HG03469 (cell line): ENCODE measurements at regions not wholly inside any gene's neighbourhood (a gene's known extent, or its start where the extent isn't known, plus 50 kb on each side); places are given as distances from the start of the nearest gene placed in this dataset.

ENCODE experiments used
- ATAC-seq: cut with Tn5 transposase; IDR thresholded peaks from one replicate; pipeline ENCODE4 v1.9.1; 2021; ENCODE audit warnings: mild to moderate bottlenecking, moderate library complexity, moderate number of reproducible peaks; ENCODE audit not compliant: unreplicated experiment

DNA sequence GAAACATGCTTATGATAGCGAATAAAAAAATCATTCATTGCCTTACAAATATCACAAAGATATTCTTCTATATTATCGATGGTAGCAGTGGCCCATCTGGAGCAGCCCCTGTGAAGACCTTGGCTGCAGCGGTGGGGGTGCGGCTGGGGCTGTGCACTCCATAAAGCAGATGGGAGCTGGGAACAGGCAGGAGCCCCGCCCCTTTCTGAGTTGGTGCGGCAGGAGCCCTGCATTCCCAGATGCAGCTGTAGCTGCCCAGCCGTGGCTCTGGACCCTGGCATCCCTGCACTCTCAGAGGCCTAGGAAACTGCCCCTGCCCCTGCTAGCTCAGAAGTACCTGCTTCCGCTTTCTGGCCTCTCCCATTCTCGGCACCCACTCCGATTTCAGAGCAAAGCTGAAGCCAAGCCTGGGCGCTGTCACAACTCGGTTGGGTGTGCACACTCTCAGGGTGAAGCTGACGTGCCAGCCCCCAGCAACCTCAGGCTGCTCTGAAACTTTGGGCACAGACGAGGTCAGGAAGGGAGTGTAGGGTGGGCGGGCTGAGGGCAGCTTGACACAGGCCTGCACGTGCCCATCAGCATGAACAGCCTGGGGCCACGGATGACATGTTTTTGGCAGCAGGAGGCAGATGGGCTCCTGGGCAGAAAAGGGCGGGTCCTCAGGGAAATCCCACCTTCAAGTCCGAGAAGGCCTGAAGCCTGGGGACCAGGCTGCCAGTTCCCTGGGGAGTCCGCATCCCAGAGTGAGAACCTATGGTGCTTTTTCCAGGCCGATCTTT is 1440.8 kb upstream of the ACO1 start:
- no peak for ATAC-seq

GRCh38 chr9:30944225-30944569 is 1440.2 kb upstream of the ACO1 start:
- no peak for ATAC-seq

GRCh38 chr9:30944741-30945280 is 1439.6 kb upstream of the ACO1 start:
- no peak for ATAC-seq

- ATAC-seq, result no peak
Observed at GRCh38 chr9:30964332-30964731, 1420.1 kb upstream of the ACO1 start.

DNA sequence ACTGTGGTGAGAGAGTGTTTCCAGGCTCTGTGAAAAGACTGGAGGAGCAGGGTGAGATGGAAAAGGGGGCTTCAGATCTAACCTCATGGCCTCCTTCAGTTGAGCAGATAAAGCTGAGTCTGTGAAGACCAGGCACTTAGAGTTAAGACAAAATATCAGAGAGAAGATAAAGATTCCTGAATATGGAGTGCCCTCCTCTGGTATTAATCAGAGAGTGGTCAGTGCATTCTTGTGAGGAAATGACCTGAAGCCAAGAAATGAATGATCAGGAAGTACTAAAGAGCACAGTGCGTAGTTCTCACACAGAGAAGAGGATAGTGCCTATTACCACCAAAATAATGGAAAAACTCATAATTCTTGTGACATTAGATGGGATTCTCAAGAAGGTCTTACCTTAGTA is 1417.0 kb upstream of the ACO1 start:
- ATAC-seq, result no peak

GRCh38 chr9:30970186-30970585 is 1414.3 kb upstream of the ACO1 start:
- ATAC-seq, result no peak

DNA sequence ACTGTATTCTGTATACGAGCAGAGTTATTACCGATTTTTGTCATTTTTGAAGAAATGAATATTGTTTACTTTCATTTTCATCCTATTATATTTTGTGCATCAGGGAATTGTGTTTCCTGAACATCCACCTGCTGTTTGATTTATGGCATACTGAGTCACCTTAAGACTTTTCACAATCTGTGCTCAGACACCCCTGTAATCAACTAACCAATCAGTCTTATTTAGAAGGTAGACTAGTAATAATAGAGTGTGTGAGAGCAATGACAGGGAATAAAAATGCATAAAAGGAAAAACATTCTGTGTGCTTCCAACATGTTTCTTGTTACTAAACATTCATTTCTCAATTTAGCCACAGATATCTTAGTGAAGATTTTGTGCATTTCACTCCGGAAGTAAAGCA is 1413.6 kb upstream of the ACO1 start:
- ATAC-seq, result no peak

DNA sequence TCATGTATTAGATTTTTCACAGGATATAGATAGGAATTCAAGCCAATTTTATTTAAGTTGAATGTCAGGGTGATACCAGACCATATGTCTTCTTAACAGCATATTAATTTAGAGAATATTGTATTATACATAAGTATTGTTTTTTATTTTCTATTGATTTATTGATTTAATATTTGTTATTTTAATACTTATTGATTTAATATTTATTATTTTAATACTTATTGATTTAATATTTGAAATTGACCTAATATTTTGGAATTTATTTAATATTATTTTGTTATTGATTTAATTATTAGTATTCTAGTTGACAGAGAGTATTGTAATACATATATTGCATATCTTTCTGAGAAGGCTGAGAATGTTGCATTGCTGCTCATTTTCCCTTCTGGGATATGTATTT is 1411.8 kb upstream of the ACO1 start:
- ATAC-seq, result no peak

- no peak for ATAC-seq
Observed at GRCh38 chr9:30977965-30978364, 1406.5 kb upstream of the ACO1 start.

DNA sequence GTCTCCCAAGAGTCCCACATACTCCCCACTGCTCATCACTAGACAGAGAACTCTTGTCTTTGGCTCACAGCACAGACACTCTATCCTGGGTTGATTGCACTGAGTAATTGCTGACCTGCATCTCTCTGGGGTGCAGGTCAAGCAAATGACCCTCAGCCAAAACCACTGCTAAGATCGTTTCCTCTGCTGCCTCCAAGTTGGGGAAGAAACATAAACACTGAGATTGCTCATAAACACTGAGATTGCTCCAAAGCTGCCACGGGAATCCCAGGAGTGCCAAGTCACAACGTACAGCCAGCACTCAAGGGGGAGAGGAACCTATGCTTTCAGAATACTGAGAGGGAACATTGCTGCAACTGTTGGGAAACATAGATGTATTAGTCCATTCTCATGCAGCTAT is 1402.1 kb upstream of the ACO1 start:
- no peak for ATAC-seq

DNA sequence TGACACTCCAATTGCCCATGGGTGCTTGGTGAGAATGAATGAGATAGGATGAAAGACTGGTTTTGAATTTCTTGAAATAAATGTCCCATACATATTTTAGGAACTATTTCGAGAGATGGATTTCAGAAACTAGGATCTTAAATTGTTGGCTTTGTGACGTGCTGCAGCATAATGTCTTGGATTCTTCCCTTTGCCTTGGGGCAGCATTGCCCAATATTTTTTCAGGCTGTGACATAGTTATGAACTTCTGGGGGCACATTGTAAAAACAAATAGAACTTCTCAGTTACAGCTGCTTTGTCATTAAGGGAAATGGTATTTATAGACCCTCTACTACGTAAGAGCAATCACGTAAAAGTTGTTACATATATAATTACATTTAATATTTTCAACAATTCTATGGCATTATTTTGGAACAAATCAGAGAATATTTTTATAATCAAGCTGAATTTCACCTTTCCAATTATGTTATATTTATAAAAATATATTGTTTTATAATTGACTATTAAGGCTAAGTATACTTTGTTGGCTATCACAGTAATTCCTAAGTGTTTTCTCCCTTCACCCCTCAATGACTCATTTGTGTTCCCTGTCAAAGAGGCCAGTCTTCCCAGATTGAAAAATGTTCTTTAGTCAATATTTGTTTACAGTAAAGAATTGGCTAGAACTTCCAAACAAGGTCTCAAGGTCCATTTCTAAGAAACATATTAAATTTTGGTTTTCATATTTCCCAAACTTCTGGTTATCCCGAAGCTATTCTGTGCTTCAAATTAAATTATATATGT is 1388.3 kb upstream of the ACO1 start:
- no peak for ATAC-seq

- ATAC-seq, result no peak
Observed at GRCh38 chr9:30996761-30997160, 1387.7 kb upstream of the ACO1 start.

GRCh38 chr9:30997291-30997690 is 1387.2 kb upstream of the ACO1 start:
- no peak for ATAC-seq

DNA sequence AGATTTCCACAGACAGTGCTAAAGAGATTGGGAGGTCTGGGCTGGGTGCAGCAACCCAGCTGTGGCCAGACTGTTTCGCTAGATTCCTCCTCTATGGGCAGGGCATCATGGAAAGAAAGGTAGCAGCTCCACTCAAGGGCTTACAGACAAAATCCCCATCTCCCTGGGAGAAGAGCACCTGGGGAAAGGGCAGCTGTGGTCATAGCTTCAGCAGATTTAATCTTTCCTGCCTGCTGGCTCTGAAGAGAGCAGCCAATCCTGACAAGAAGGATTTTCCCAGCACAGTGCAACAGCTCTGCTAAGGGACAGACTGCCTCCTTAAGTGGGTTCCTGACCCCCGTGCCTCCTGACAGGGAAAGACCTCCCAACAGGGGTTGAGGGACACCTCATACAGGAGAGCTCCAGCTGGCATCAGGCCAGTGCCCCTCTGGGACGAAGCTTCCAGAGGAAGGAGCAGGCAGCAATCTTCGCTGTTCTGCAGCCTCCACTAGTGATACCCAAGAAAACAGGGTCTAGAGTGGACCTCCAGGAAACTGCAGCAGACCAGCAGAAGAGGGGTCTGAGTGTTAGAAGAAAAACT is 1379.3 kb upstream of the ACO1 start:
- no peak for ATAC-seq

GRCh38 chr9:31013371-31013770 is 1371.1 kb upstream of the ACO1 start:
- ATAC-seq, result no peak

- no peak for ATAC-seq
Observed at GRCh38 chr9:31023847-31024246, 1360.6 kb upstream of the ACO1 start.

GRCh38 chr9:31027678-31028077 is 1356.8 kb upstream of the ACO1 start:
- ATAC-seq, result no peak

GRCh38 chr9:31028137-31028536 is 1356.3 kb upstream of the ACO1 start:
- ATAC-seq, result no peak

GRCh38 chr9:31030741-31031202 is 1353.7 kb upstream of the ACO1 start:
- ATAC-seq, result no peak

GRCh38 chr9:31032206-31032605 is 1352.2 kb upstream of the ACO1 start:
- no peak for ATAC-seq

DNA sequence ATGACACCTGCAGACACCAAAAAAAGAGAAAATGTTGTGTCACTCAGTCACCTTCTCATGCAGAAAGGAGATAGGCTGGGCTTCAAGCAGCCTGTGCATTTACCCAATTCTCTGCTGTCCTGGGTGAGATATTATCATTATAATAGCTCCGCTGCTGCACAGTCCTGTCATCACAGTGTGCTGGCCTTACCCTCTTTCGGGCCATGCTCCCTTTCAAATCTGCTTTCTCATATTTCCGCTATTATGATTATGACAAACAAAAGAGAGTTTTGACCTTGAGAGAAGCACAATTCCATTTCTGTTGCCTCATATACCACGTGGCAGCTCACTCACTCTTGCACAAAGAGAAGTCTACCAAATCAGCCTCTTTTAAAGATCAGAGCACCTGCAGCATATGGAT is 1350.1 kb upstream of the ACO1 start:
- ATAC-seq, result no peak

DNA sequence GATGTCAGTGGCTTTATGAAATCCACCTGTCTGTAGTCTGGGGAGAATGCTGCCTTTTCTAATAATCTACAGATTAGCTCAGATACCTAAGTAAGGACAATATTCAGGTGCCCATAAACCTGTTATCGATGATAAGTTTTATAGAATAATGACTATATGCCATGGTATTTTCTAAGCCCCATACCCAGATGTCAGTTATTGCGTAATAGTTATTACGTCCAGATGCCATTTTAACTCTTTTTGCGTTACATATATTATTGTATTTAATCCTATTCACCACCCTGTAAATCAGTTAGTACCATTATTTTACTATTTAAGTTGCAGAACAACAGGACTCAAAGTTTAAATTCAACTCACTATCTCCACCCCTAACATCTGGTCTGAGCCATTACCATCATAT is 1343.9 kb upstream of the ACO1 start:
- ATAC-seq, result no peak
